PC-9 (cell line): ENCODE measurements at regions not wholly inside any gene's neighbourhood (a gene's known extent, or its start where the extent isn't known, plus 50 kb on each side); places are given as distances from the start of the nearest gene placed in this dataset.

Source experiments
- BruUV-seq: library from RNA; stranded (reverse); fragments of 400-500 nt; replicated peaks from 2 replicates; lab custom pipeline; 2021; lab: Mats Ljungman, UMichigan
- CTCF ChIA-PET: fragments of 300-600 bp; sonication (Branson Sonifier 250); formaldehyde crosslinking; loops from one replicate; lab custom pipeline; 2022; ENCODE audit warnings: antibody characterized with exemption; lab: Charles Lee
- POLR2A ChIA-PET: fragments of 300-600 bp; sonication (Branson Sonifier 250); formaldehyde crosslinking; loops from one replicate; lab custom pipeline; 2022; ENCODE audit warnings: antibody characterized with exemption; ENCODE audit not compliant: unreplicated experiment; lab: Charles Lee
- DNase-seq, 2 experiments: peaks; one replicate each; pipeline versions ENCODE4 v3.0.0 to v3.0.0-alpha.2; 2015 to 2022; ENCODE audit warnings: mixed read lengths in 1 of 2
- H2AFZ ChIP-seq: fragments of 200-600 bp; sonication (generic); 2 replicates; pipeline ENCODE4 v1.8.1; 2017; ENCODE audit warnings: antibody characterized with exemption
- H3F3A ChIP-seq: fragments of 200-600 bp; sonication (generic); 2 replicates; pipeline ENCODE4 v1.8.1; 2017; ENCODE audit warnings: antibody characterized with exemption, mild to moderate bottlenecking, low read depth; ENCODE audit not compliant: insufficient read depth
- H3K27ac ChIP-seq: fragments of 200-600 bp; sonication (generic); 2 replicates; pipeline ENCODE4 v1.6.1; 2016; ENCODE audit warnings: mixed run types
- H3K27me3 ChIP-seq: fragments of 200-600 bp; sonication (generic); 2 replicates; pipeline ENCODE4 v1.6.1; 2016; ENCODE audit warnings: low read depth, mixed run types; ENCODE audit not compliant: insufficient read depth
- H3K36me3 ChIP-seq: fragments of 200-600 bp; sonication (generic); 2 replicates; pipeline ENCODE4 v1.6.1; 2016; ENCODE audit warnings: low read depth, mixed run types
- H3K4me1 ChIP-seq: fragments of 200-600 bp; sonication (generic); replicated peaks from 2 replicates; pipeline ENCODE4 v1.6.1; 2016; ENCODE audit warnings: mixed run types; ENCODE audit not compliant: insufficient read depth
- H3K4me2 ChIP-seq: fragments of 200-600 bp; sonication (generic); 2 replicates; pipeline ENCODE4 v1.6.1; 2017; ENCODE audit warnings: mixed run types
- H3K4me3 ChIP-seq: fragments of 200-600 bp; sonication (generic); 2 replicates; pipeline ENCODE4 v1.6.1; 2016; ENCODE audit warnings: mixed run types
- H3K79me2 ChIP-seq: fragments of 200-600 bp; sonication (generic); 2 replicates; pipeline ENCODE4 v1.6.1; 2017; ENCODE audit warnings: low read depth, mixed run types
- H3K9me2 ChIP-seq: fragments of 200-600 bp; sonication (generic); 2 replicates; pipeline ENCODE4 v1.8.1; 2017; ENCODE audit warnings: mild to moderate bottlenecking; ENCODE audit not compliant: insufficient read depth
- H3K9me3 ChIP-seq: fragments of 200-600 bp; sonication (generic); 2 replicates; pipeline ENCODE4 v1.8.1; 2016; ENCODE audit warnings: low read depth; ENCODE audit not compliant: insufficient read depth
- H4K20me1 ChIP-seq: fragments of 200-600 bp; sonication (generic); 2 replicates; pipeline ENCODE4 v1.8.1; 2017; ENCODE audit not compliant: insufficient read depth
- CTCF ChIP-seq: fragments of 200-600 bp; sonication (generic); conservative IDR thresholded peaks from 2 replicates; pipeline ENCODE4 v1.6.1; 2017; ENCODE audit warnings: mixed run types, antibody characterized with exemption, mild to moderate bottlenecking, moderate library complexity
- EZH2 ChIP-seq: fragments of 200-600 bp; sonication (generic); IDR thresholded peaks from 2 replicates; pipeline ENCODE4 v1.8.0; 2017; ENCODE audit warnings: antibody characterized with exemption, low read depth
- intact Hi-C: fragments of 100-400 bp; cut with micrococcal nuclease; formaldehyde crosslinking; loops from one replicate; pipeline ENCODE4 v1.10.0; 2022; ENCODE audit not compliant: unreplicated experiment

- no peaks in the 10 kb centered on the region for H3K79me2 ChIP-seq
- no peak overlapping the region for H3K4me3 ChIP-seq
- no peaks in the 10 kb centered on the region for H3F3A ChIP-seq
- H3K27me3 ChIP-seq = no peaks in the 10 kb centered on the region
- no peak overlapping the region for H2AFZ ChIP-seq
- no peaks in the 10 kb centered on the region for H4K20me1 ChIP-seq
- H3K9me2 ChIP-seq = no peaks in the 10 kb centered on the region
- TF ChIP-seq EZH2 = no peak
- TF ChIP-seq CTCF = no peak
- H3K36me3 ChIP-seq = no peaks in the 10 kb centered on the region
- no peak overlapping the region for H3K4me2 ChIP-seq
- no peaks in the 10 kb centered on the region for H3K9me3 ChIP-seq
- intact Hi-C loops = no loop called here
- no peak for DNase-seq
- CTCF ChIA-PET = no interaction called here
- BruUV-seq = no TSS peak
- H3K4me1 ChIP-seq = no peaks in the 10 kb centered on the region
- H3K27ac ChIP-seq = no peak overlapping the region
- POLR2A ChIA-PET = no interaction called here
Observed at GRCh38 chr21:26761174-26761915, 83.9 kb downstream of the ADAMTS1 start.

GRCh38 chr21:26759731-26760130, 85.5 kb downstream of the ADAMTS1 start:
- Histone ChIP-seq H3K4me2 (no peak overlapping the region), H3K4me3 (no peak overlapping the region), H3K79me2 (no peaks in the 10 kb centered on the region), H3K9me2 (no peaks in the 10 kb centered on the region), H4K20me1 (no peaks in the 10 kb centered on the region), H3F3A (no peaks in the 10 kb centered on the region), H3K27me3 (no peaks in the 10 kb centered on the region), H3K27ac (no peak overlapping the region), H3K36me3 (no peaks in the 10 kb centered on the region), H3K9me3 (no peaks in the 10 kb centered on the region), H2AFZ (no peak overlapping the region), H3K4me1 (no peaks in the 10 kb centered on the region)
- BruUV-seq = no TSS peak
- intact Hi-C loops = no loop called here
- no peak for DNase-seq
- POLR2A ChIA-PET = no interaction called here
- TF ChIP-seq EZH2 (no peak), CTCF (no peak)
- CTCF ChIA-PET = no interaction called here

GRCh38 chr21:26758083-26758880, 86.9 kb downstream of the ADAMTS1 start:
- intact Hi-C loops = no loop called here
- DNase-seq = no peak
- Histone ChIP-seq H3K4me2 (no peak overlapping the region), H3K9me3 (no peaks in the 10 kb centered on the region), H3K79me2 (no peaks in the 10 kb centered on the region), H3K27ac (no peak overlapping the region), H3K9me2 (no peaks in the 10 kb centered on the region), H3K36me3 (no peaks in the 10 kb centered on the region), H2AFZ (no peak overlapping the region), H3F3A (no peaks in the 10 kb centered on the region), H3K27me3 (no peaks in the 10 kb centered on the region), H3K4me3 (no peak overlapping the region), H4K20me1 (no peaks in the 10 kb centered on the region), H3K4me1 (no peaks in the 10 kb centered on the region)
- POLR2A ChIA-PET = no interaction called here
- TF ChIP-seq CTCF (no peak), EZH2 (no peak)
- BruUV-seq = no TSS peak
- CTCF ChIA-PET = no interaction called here
